ENCODE measurements at regions not wholly inside any gene's neighbourhood (a gene's known extent, or its start where the extent isn't known, plus 50 kb on each side); places are given as distances from the start of the nearest gene placed in this dataset.

GRCh38 chr9:81874250-81874649 is 54.0 kb upstream of the SPATA31D4 start:
- no peak for DNase-seq (ENCODE audit: low spot score)
- POLR2A ChIA-PET, result no interaction called here
- ATAC-seq, result no peak
- H3K9me3 Mint-ChIP-seq, result peaks cover 4% of the 10 kb centered on the region; the same call in 1 of the 2 replicates
- H3K4me1 Mint-ChIP-seq, result peaks cover 5% of the 10 kb centered on the region
- CTCF ChIA-PET, result no interaction called here
- TF ChIP-seq NFE2L1 (CRISPR knock-in tag; IDR thresholded peaks at IDR 0.05) (no peak), ZNF532 (CRISPR knock-in tag; IDR thresholded peaks at IDR 0.05; ENCODE audit: borderline replicate concordance) (no peak), ZBTB43 (CRISPR knock-in tag; IDR thresholded peaks at IDR 0.05) (no peak), TEAD1 (CRISPR knock-in tag; IDR thresholded peaks at IDR 0.05) (no peak), ZNF263 (CRISPR knock-in tag; IDR thresholded peaks at IDR 0.05; ENCODE audit: low read depth) (no peak), ZNF416 (CRISPR knock-in tag; IDR thresholded peaks at IDR 0.05) (no peak), NR2C2 (CRISPR knock-in tag; IDR thresholded peaks at IDR 0.05) (no peak), ZNF396 (CRISPR knock-in tag; IDR thresholded peaks at IDR 0.05; ENCODE audit: borderline replicate concordance) (no peak), SOX15 (CRISPR knock-in tag; IDR thresholded peaks at IDR 0.05) (no peak), SMAD4 (CRISPR knock-in tag; IDR thresholded peaks at IDR 0.05) (no peak), FOXJ3 (CRISPR knock-in tag; IDR thresholded peaks at IDR 0.05; ENCODE audit: borderline replicate concordance) (no peak)
- TF ChIP-seq, protein P1, sequence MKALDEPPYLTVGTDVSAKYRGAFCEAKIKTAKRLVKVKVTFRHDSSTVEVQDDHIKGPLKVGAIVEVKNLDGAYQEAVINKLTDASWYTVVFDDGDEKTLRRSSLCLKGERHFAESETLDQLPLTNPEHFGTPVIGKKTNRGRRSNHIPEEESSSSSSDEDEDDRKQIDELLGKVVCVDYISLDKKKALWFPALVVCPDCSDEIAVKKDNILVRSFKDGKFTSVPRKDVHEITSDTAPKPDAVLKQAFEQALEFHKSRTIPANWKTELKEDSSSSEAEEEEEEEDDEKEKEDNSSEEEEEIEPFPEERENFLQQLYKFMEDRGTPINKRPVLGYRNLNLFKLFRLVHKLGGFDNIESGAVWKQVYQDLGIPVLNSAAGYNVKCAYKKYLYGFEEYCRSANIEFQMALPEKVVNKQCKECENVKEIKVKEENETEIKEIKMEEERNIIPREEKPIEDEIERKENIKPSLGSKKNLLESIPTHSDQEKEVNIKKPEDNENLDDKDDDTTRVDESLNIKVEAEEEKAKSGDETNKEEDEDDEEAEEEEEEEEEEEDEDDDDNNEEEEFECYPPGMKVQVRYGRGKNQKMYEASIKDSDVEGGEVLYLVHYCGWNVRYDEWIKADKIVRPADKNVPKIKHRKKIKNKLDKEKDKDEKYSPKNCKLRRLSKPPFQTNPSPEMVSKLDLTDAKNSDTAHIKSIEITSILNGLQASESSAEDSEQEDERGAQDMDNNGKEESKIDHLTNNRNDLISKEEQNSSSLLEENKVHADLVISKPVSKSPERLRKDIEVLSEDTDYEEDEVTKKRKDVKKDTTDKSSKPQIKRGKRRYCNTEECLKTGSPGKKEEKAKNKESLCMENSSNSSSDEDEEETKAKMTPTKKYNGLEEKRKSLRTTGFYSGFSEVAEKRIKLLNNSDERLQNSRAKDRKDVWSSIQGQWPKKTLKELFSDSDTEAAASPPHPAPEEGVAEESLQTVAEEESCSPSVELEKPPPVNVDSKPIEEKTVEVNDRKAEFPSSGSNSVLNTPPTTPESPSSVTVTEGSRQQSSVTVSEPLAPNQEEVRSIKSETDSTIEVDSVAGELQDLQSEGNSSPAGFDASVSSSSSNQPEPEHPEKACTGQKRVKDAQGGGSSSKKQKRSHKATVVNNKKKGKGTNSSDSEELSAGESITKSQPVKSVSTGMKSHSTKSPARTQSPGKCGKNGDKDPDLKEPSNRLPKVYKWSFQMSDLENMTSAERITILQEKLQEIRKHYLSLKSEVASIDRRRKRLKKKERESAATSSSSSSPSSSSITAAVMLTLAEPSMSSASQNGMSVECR (CRISPR knock-in tag; IDR thresholded peaks at IDR 0.05; ENCODE audit: borderline replicate concordance), result no peak
- TF ChIP-seq, protein P2, sequence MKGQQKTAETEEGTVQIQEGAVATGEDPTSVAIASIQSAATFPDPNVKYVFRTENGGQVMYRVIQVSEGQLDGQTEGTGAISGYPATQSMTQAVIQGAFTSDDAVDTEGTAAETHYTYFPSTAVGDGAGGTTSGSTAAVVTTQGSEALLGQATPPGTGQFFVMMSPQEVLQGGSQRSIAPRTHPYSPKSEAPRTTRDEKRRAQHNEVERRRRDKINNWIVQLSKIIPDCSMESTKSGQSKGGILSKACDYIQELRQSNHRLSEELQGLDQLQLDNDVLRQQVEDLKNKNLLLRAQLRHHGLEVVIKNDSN (CRISPR knock-in tag; IDR thresholded peaks at IDR 0.05), result no peak
- TF ChIP-seq, protein P3, sequence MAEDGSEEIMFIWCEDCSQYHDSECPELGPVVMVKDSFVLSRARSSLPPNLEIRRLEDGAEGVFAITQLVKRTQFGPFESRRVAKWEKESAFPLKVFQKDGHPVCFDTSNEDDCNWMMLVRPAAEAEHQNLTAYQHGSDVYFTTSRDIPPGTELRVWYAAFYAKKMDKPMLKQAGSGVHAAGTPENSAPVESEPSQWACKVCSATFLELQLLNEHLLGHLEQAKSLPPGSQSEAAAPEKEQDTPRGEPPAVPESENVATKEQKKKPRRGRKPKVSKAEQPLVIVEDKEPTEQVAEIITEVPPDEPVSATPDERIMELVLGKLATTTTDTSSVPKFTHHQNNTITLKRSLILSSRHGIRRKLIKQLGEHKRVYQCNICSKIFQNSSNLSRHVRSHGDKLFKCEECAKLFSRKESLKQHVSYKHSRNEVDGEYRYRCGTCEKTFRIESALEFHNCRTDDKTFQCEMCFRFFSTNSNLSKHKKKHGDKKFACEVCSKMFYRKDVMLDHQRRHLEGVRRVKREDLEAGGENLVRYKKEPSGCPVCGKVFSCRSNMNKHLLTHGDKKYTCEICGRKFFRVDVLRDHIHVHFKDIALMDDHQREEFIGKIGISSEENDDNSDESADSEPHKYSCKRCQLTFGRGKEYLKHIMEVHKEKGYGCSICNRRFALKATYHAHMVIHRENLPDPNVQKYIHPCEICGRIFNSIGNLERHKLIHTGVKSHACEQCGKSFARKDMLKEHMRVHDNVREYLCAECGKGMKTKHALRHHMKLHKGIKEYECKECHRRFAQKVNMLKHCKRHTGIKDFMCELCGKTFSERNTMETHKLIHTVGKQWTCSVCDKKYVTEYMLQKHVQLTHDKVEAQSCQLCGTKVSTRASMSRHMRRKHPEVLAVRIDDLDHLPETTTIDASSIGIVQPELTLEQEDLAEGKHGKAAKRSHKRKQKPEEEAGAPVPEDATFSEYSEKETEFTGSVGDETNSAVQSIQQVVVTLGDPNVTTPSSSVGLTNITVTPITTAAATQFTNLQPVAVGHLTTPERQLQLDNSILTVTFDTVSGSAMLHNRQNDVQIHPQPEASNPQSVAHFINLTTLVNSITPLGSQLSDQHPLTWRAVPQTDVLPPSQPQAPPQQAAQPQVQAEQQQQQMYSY (CRISPR knock-in tag; IDR thresholded peaks at IDR 0.05), result no peak
- H3K36me3 Mint-ChIP-seq, result no peaks in the 10 kb centered on the region
- no peak overlapping the region for H3K27ac Mint-ChIP-seq
- H3K4me3 Mint-ChIP-seq, result no peak overlapping the region
- H3K27me3 Mint-ChIP-seq (ENCODE audit: low read depth), result no peaks in the 10 kb centered on the region

Measured in WTC11 (cell line).